ENCODE measurements at regions not wholly inside any gene's neighbourhood (a gene's known extent, or its start where the extent isn't known, plus 50 kb on each side); places are given as distances from the start of the nearest gene placed in this dataset.
A peak's percentile ranks its signal among the peaks of the same experiment; 100 is the strongest.

DNA sequence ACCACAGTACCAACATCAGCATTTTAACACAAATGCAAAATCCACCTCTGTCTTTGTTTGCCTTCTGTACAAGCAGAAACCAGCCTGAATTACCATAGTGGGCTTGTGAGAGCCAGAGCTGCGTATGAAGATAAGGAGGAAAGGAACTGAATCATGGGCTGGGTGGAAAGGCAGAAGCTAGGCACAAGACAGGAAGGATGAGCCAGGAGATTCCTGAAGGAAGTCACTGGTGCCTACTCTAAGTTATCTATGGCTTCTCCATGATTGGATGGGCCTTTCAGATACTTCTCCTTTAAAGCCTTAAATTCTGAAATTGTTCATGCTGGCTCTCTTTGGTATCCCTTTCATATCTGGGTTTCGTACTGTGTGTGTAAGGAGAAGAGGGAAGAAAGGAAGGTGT, 140.6 kb downstream of the LCA5 start (continued):
- no peak for TF ChIP-seq TOE1 (IDR thresholded peaks at IDR 0.05; ENCODE audit: borderline replicate concordance)
- TF ChIP-seq TOE1 (CRISPR knock-in tag; IDR thresholded peaks at IDR 0.05; ENCODE audit: borderline replicate concordance, low read depth), result no peak
- no peak for TF ChIP-seq E2F3 (CRISPR knock-in tag; IDR thresholded peaks at IDR 0.05)
- 0 out of 2 replicates have a peak, but pooled peaks have one; percentile 41 for TF ChIP-seq ZNF589 (CRISPR knock-in tag; IDR thresholded peaks at IDR 0.05; ENCODE audit: low read depth)
- TF ChIP-seq SREBF1 (IDR thresholded peaks at IDR 0.05; ENCODE audit: borderline replicate concordance, low read depth, low read length), result no peak
- TF ChIP-seq ZNF740 (CRISPR knock-in tag; IDR thresholded peaks at IDR 0.05), result no peak
- TF ChIP-seq ZNF740 (tag; IDR thresholded peaks at IDR 0.05), result no peak
- TF ChIP-seq NR1H2 (CRISPR knock-in tag; IDR thresholded peaks at IDR 0.05), result no peak
- no peak for TF ChIP-seq TAF15 (IDR thresholded peaks at IDR 0.05; ENCODE audit: low read depth, low read length)
- no peak for TF ChIP-seq ZNF766 (CRISPR knock-in tag; conservative IDR thresholded peaks at IDR 0.05)
- TF ChIP-seq MLLT1 (IDR thresholded peaks at IDR 0.05), result no peak
- peak; percentile 54; the same call in 1 of the 2 replicates for TF ChIP-seq GABPA (tag; conservative IDR thresholded peaks at IDR 0.05; ENCODE audit: low read depth)
- no peak for TF ChIP-seq CHD1 (IDR thresholded peaks at IDR 0.05; ENCODE audit: low read length)
- TF ChIP-seq MEF2D (tag; conservative IDR thresholded peaks at IDR 0.05; ENCODE audit: low read depth), result no peak
- no peak for TF ChIP-seq RFX1 (IDR thresholded peaks at IDR 0.05)
- TF ChIP-seq CBFA2T3 (IDR thresholded peaks at IDR 0.05), result peak; percentile 19; the same call in 1 of the 2 replicates
- no peak for TF ChIP-seq POLR3G (IDR thresholded peaks at IDR 0.05; ENCODE audit: extremely low read depth, insufficient read length, insufficient replicate concordance)
- TF ChIP-seq, protein P1, sequence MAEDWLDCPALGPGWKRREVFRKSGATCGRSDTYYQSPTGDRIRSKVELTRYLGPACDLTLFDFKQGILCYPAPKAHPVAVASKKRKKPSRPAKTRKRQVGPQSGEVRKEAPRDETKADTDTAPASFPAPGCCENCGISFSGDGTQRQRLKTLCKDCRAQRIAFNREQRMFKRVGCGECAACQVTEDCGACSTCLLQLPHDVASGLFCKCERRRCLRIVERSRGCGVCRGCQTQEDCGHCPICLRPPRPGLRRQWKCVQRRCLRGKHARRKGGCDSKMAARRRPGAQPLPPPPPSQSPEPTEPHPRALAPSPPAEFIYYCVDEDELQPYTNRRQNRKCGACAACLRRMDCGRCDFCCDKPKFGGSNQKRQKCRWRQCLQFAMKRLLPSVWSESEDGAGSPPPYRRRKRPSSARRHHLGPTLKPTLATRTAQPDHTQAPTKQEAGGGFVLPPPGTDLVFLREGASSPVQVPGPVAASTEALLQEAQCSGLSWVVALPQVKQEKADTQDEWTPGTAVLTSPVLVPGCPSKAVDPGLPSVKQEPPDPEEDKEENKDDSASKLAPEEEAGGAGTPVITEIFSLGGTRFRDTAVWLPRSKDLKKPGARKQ (CRISPR knock-in tag; IDR thresholded peaks at IDR 0.05), result no peak
- no peak for TF ChIP-seq HBP1 (CRISPR knock-in tag; IDR thresholded peaks at IDR 0.05)
- no peak for TF ChIP-seq KHSRP (IDR thresholded peaks at IDR 0.05)
- no peak for TF ChIP-seq GTF2A2 (tag; IDR thresholded peaks at IDR 0.05)
- no peak for TF ChIP-seq PHF8 (IDR thresholded peaks at IDR 0.05; ENCODE audit: borderline replicate concordance, low read length)
- TF ChIP-seq ZBTB43 (CRISPR knock-in tag; IDR thresholded peaks at IDR 0.05), result no peak
- no peak for TF ChIP-seq ETS2 (tag; IDR thresholded peaks at IDR 0.05; ENCODE audit: borderline replicate concordance, poor library complexity, severe bottlenecking)

All from K562 (cell line).